NCI-H774 (cell line): ENCODE measurements at regions not wholly inside any gene's neighbourhood (a gene's known extent, or its start where the extent isn't known, plus 50 kb on each side); places are given as distances from the start of the nearest gene placed in this dataset.

ENCODE experiments used
- DNase-seq: peaks from one replicate; lab custom pipeline; 2025; lab: John Stamatoyannopoulos, UW

- peak; percentile 9 for DNase-seq
Measured at GRCh38 chr5:92504346-92504745, 1076.7 kb downstream of the NR2F1-AS1 start.

GRCh38 chr5:92500752-92501151 is 1080.3 kb downstream of the NR2F1-AS1 start:
- no peak for DNase-seq

- no peak for DNase-seq
Measured at GRCh38 chr5:92496545-92496944, 1084.5 kb downstream of the NR2F1-AS1 start.

GRCh38 chr5:92494508-92494907 is 1086.5 kb downstream of the NR2F1-AS1 start:
- DNase-seq = no peak

GRCh38 chr5:92492908-92493307 is 1088.1 kb downstream of the NR2F1-AS1 start:
- DNase-seq = peak; percentile 10

GRCh38 chr5:92484484-92484883 is 1096.5 kb downstream of the NR2F1-AS1 start:
- no peak for DNase-seq

GRCh38 chr5:92472981-92473566 is 1090.0 kb upstream of the ARRDC3 start:
- no peak for DNase-seq

GRCh38 chr5:92471861-92472260 is 1088.7 kb upstream of the ARRDC3 start:
- DNase-seq = no peak

- no peak for DNase-seq
Measured at GRCh38 chr5:92470770-92471169, 1087.7 kb upstream of the ARRDC3 start.

GRCh38 chr5:92468295-92468694 is 1085.2 kb upstream of the ARRDC3 start:
- DNase-seq = no peak

- no peak for DNase-seq
Measured at GRCh38 chr5:92467695-92468094, 1084.6 kb upstream of the ARRDC3 start.

GRCh38 chr5:92460505-92460904 is 1077.4 kb upstream of the ARRDC3 start:
- DNase-seq = no peak

- DNase-seq = no peak
Measured at GRCh38 chr5:92459654-92460053, 1076.5 kb upstream of the ARRDC3 start.

GRCh38 chr5:92455011-92455410 is 1071.9 kb upstream of the ARRDC3 start:
- DNase-seq = no peak

GRCh38 chr5:92444888-92445287 is 1061.8 kb upstream of the ARRDC3 start:
- no peak for DNase-seq

- no peak for DNase-seq
Measured at GRCh38 chr5:92435781-92436180, 1052.7 kb upstream of the ARRDC3 start.

- no peak for DNase-seq
Measured at GRCh38 chr5:92429646-92430045, 1046.5 kb upstream of the ARRDC3 start.

- no peak for DNase-seq
Measured at GRCh38 chr5:92428415-92428814, 1045.3 kb upstream of the ARRDC3 start.

GRCh38 chr5:92424785-92425426 is 1041.8 kb upstream of the ARRDC3 start:
- DNase-seq = no peak

- no peak for DNase-seq
Measured at GRCh38 chr5:92421942-92422341, 1038.8 kb upstream of the ARRDC3 start.

GRCh38 chr5:92421196-92421595 is 1038.1 kb upstream of the ARRDC3 start:
- no peak for DNase-seq

GRCh38 chr5:92419261-92419660 is 1036.1 kb upstream of the ARRDC3 start:
- DNase-seq = no peak

GRCh38 chr5:92418341-92418740 is 1035.2 kb upstream of the ARRDC3 start:
- no peak for DNase-seq

- DNase-seq = no peak
Measured at GRCh38 chr5:92409134-92409533, 1026.0 kb upstream of the ARRDC3 start.
